PC-3 (cell line): ENCODE measurements at regions not wholly inside any gene's neighbourhood (a gene's known extent, or its start where the extent isn't known, plus 50 kb on each side); places are given as distances from the start of the nearest gene placed in this dataset.

Experiments used
- ATAC-seq: fragments of 200-7000 bp; cut with Tn5 transposase; 2 replicates; pipeline ENCODE4 v1.9.1; 2020; ENCODE audit warnings: mild to moderate bottlenecking, moderate library complexity
- BruUV-seq: library from RNA; stranded (reverse); fragments of 400-500 nt; replicated peaks from 2 replicates; lab custom pipeline; 2021; lab: Mats Ljungman, UMichigan
- CTCF ChIA-PET: fragments of 300-600 bp; sonication (Branson Sonifier 250); formaldehyde crosslinking; loops from one replicate; lab custom pipeline; 2022; ENCODE audit warnings: antibody characterized with exemption; lab: Charles Lee
- POLR2A ChIA-PET: fragments of 300-600 bp; sonication (Branson Sonifier 250); formaldehyde crosslinking; loops from one replicate; lab custom pipeline; 2022; ENCODE audit warnings: antibody characterized with exemption; ENCODE audit not compliant: unreplicated experiment; lab: Charles Lee
- DNase-seq: peaks from one replicate; pipeline ENCODE4 v3.0.0-alpha.2; 2015
- H2AFZ ChIP-seq: fragments of 300-600 bp; sonication (generic); 2 replicates; pipeline ENCODE4 v1.6.0; 2016; ENCODE audit warnings: antibody characterized with exemption, low read length
- H3F3A ChIP-seq: fragments of 300-600 bp; sonication (generic); one replicate; pipeline ENCODE4 v1.6.0; 2017; ENCODE audit warnings: antibody characterized with exemption, low read length, control low read depth, mild to moderate bottlenecking; ENCODE audit not compliant: unreplicated experiment
- H3K27ac ChIP-seq: fragments of 300-600 bp; sonication (generic); 2 replicates; pipeline ENCODE4 v1.5.1; 2016; ENCODE audit warnings: mild to moderate bottlenecking, low read length
- H3K27me3 ChIP-seq: fragments of 300-600 bp; sonication (generic); 2 replicates; pipeline ENCODE4 v1.6.1; 2016; ENCODE audit warnings: low read length, mixed read lengths
- H3K36me3 ChIP-seq: fragments of 300-600 bp; sonication (generic); 2 replicates; pipeline ENCODE4 v1.6.1; 2016; ENCODE audit warnings: low read depth, mixed run types, low read length, mixed read lengths
- H3K4me1 ChIP-seq: fragments of 300-600 bp; sonication (generic); 2 replicates; pipeline ENCODE4 v1.5.1; 2016; ENCODE audit warnings: low read length; ENCODE audit not compliant: insufficient read depth
- H3K4me2 ChIP-seq: fragments of 300-600 bp; sonication (generic); 2 replicates; pipeline ENCODE4 v1.6.0; 2016; ENCODE audit warnings: low read length
- H3K4me3 ChIP-seq: fragments of 300-600 bp; sonication (generic); 2 replicates; pipeline ENCODE4 v1.5.1; 2016; ENCODE audit warnings: mild to moderate bottlenecking, low read length, mixed read lengths
- H3K79me2 ChIP-seq: fragments of 300-600 bp; sonication (generic); 2 replicates; pipeline ENCODE4 v1.6.1; 2017; ENCODE audit warnings: low read length, mixed read lengths
- H3K9ac ChIP-seq: fragments of 300-600 bp; sonication (generic); 2 replicates; pipeline ENCODE4 v1.6.0; 2016; ENCODE audit warnings: mild to moderate bottlenecking, low read length
- H3K9me2 ChIP-seq: fragments of 300-600 bp; sonication (generic); replicated peaks from 2 replicates; pipeline ENCODE4 v1.6.1; 2016; ENCODE audit warnings: mixed run types, low read length, mixed read lengths
- H3K9me3 ChIP-seq: fragments of 300-600 bp; sonication (generic); 2 replicates; pipeline ENCODE4 v1.6.1; 2016; ENCODE audit warnings: low read length, mixed read lengths
- H4K20me1 ChIP-seq: fragments of 300-600 bp; sonication (generic); 2 replicates; pipeline ENCODE4 v1.6.1; 2016; ENCODE audit warnings: low read length, mixed read lengths
- CTCF ChIP-seq: fragments of 300-600 bp; sonication (generic); conservative IDR thresholded peaks from 2 replicates; pipeline ENCODE4 v1.5.1; 2017; ENCODE audit warnings: antibody characterized with exemption, low read depth, mild to moderate bottlenecking, low read length
- EZH2 ChIP-seq: fragments of 300-600 bp; sonication (generic); IDR thresholded peaks from one replicate; pipeline ENCODE4 v1.6.1; 2017; ENCODE audit warnings: antibody characterized with exemption, mild to moderate bottlenecking, low read length; ENCODE audit not compliant: unreplicated experiment
- EZH2phosphoT487 ChIP-seq: fragments of 300-600 bp; sonication (generic); IDR thresholded peaks from 2 replicates; pipeline ENCODE4 v1.6.1; 2018; ENCODE audit warnings: mild to moderate bottlenecking, antibody characterized with exemption, low read length, borderline replicate concordance
- intact Hi-C: fragments of 100-400 bp; cut with micrococcal nuclease; formaldehyde crosslinking; loops from 2 replicates; pipeline ENCODE4 v1.9.0; 2023

GRCh38 chr9:81476813-81477490 is 212.4 kb downstream of the TLE1 start:
- BruUV-seq: no TSS peak
- H2AFZ ChIP-seq: no peak overlapping the region
- H4K20me1 ChIP-seq: no peaks in the 10 kb centered on the region
- no peak overlapping the region for H3K27ac ChIP-seq
- DNase-seq (no peak), ATAC-seq (no peak)
- no peaks in the 10 kb centered on the region for H3K27me3 ChIP-seq
- TF ChIP-seq EZH2phosphoT487 (no peak), CTCF (no peak), EZH2 (no peak)
- H3K4me1 ChIP-seq: no peaks in the 10 kb centered on the region
- no peaks in the 10 kb centered on the region for H3K36me3 ChIP-seq
- POLR2A ChIA-PET: no interaction called here
- intact Hi-C loops: no loop called here
- H3K9me3 ChIP-seq: no peaks in the 10 kb centered on the region
- no peaks in the 10 kb centered on the region for H3F3A ChIP-seq
- CTCF ChIA-PET: no interaction called here
- no peak overlapping the region for H3K4me3 ChIP-seq
- H3K9ac ChIP-seq: no peak overlapping the region
- H3K9me2 ChIP-seq: no peaks in the 10 kb centered on the region
- H3K79me2 ChIP-seq: no peaks in the 10 kb centered on the region
- H3K4me2 ChIP-seq: no peak overlapping the region

- ATAC-seq: no peak
- POLR2A ChIA-PET: no interaction called here
- CTCF ChIA-PET: no interaction called here
Observed at GRCh38 chr9:81474792-81475191, 214.6 kb downstream of the TLE1 start.

More at GRCh38 chr9:81474792-81475191, 214.6 kb downstream of the TLE1 start:
- no peaks in the 10 kb centered on the region for H4K20me1 ChIP-seq
- no peaks in the 10 kb centered on the region for H3K4me1 ChIP-seq
- TF ChIP-seq EZH2phosphoT487 (no peak), EZH2 (no peak), CTCF (no peak)
- H3K9me2 ChIP-seq: no peaks in the 10 kb centered on the region
- no peak overlapping the region for H3K9ac ChIP-seq
- H3K9me3 ChIP-seq: no peaks in the 10 kb centered on the region
- no peak for DNase-seq
- H3F3A ChIP-seq: no peaks in the 10 kb centered on the region
- H3K27me3 ChIP-seq: no peaks in the 10 kb centered on the region
- H3K79me2 ChIP-seq: no peaks in the 10 kb centered on the region
- BruUV-seq: no TSS peak
- H3K4me2 ChIP-seq: no peak overlapping the region
- H3K27ac ChIP-seq: no peak overlapping the region
- no peak overlapping the region for H2AFZ ChIP-seq
- intact Hi-C loops: no loop called here
- H3K4me3 ChIP-seq: no peak overlapping the region
- H3K36me3 ChIP-seq: no peaks in the 10 kb centered on the region
